ENCODE measurements at regions not wholly inside any gene's neighbourhood (a gene's known extent, or its start where the extent isn't known, plus 50 kb on each side); places are given as distances from the start of the nearest gene placed in this dataset.

- TF ChIP-seq CTCF (IDR thresholded peaks at IDR 0.05) = no peak
- no peak for TF ChIP-seq EP300 (IDR thresholded peaks at IDR 0.05)
Measured at GRCh38 chrX:46319750-46320149, 225.5 kb downstream of the ZNF674 start.
